GM18505 (cell line): ENCODE measurements at regions not wholly inside any gene's neighbourhood (a gene's known extent, or its start where the extent isn't known, plus 50 kb on each side); places are given as distances from the start of the nearest gene placed in this dataset.
"Not testable (repeated sequence)": the region's sequence is repeated elsewhere in the genome, so short reads cannot be mapped to it uniquely, and the experiment has no call there.

Experiments
- ATAC-seq: cut with Tn5 transposase; IDR thresholded peaks from one replicate; pipeline ENCODE4 v1.9.1; 2021; ENCODE audit not compliant: unreplicated experiment

DNA sequence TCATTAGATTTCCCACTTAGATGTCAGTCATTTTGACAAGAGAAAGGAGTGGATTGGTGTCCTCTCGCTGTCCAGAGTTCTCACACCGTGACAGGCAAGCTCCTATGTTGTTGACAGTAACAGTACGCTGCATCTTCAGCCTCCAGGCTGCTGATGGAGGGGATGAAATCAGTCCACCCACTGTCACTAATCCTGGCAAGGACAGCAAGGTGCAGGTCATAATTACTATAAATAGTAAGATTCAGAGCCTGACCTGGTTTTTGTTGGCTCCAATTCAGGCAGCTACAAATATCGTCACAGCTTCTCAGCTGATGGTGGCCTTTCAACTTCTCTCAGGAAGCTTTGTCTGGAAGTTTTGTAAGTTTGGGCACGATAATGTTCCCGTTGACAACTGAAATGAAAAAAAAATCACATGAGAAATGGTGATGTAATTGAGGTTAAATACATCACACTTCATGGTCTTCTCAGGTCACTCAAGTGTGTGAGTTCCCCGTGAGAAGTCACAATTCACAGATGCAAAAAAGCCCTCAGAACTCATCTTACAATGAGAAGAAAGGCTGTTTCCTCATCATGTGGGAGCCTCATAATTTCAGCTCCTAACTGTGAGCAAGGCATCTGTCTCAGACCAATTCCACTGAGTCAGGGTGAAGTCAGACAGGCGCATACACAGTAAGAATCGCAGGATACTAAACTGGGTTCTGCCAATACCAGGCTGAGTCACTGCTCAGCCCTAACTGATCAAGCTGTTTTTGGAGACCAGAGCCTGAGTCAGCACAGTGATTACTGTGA is 516.9 kb downstream of the RPIA start:
- not testable (repeated sequence) for ATAC-seq

DNA sequence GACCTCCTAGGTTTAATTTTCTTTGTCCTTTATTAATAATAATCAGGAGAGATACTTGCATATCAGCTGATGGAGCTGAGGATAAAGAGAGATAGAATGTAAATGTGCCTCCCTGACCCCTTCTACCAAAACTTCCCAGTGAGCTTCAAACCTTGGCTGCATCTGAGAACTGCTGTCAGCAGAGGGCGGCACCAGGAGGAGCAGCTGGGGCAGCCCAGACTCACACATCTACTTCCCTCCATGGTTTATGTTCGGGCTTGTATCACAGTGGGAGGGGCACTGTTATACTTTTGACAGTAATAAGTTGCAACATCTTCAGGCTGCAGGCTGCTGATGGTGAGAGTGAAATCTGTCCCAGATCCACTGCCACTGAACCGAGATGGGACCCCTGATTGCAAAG is 521.7 kb downstream of the RPIA start:
- not testable (repeated sequence) for ATAC-seq

DNA sequence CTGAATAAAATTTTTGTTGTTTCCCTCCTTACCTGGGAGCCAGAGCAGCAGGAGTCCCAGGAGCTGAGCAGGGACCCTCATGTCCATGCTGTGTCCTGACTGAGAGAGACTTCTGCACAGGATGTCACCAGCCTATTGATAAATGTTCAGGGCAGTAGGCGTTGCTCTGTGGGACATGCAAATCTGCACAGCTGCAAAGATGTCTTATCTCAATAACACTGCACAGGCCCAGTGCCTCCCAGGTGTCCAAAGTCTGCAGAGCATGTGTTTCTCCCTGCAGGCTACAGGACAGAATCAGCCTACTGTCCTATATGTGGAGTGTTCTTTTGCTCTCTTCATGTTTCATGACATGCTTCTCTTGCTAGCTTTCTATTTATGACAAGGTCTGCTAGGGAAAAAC is 522.3 kb downstream of the RPIA start:
- ATAC-seq, result not testable (repeated sequence)

DNA sequence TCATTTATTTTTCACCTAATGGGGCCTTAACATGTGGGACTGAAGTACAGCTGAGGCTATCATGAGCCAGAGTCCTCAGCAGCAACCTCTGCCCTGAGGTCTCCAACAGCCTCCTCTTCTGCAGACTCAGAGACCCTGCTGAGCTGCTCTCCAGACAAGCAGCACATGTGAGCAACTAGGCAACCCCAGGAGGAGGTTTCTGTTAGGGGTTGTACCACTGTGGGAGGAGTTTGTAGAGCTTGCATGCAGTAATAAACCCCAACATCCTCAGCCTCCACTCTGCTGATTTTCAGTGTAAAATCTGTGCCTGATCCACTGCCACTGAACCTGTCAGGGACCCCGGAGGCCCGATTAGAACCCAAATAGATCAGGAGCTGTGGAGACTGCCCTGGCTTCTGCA is 530.0 kb downstream of the RPIA start:
- not testable (repeated sequence) for ATAC-seq

DNA sequence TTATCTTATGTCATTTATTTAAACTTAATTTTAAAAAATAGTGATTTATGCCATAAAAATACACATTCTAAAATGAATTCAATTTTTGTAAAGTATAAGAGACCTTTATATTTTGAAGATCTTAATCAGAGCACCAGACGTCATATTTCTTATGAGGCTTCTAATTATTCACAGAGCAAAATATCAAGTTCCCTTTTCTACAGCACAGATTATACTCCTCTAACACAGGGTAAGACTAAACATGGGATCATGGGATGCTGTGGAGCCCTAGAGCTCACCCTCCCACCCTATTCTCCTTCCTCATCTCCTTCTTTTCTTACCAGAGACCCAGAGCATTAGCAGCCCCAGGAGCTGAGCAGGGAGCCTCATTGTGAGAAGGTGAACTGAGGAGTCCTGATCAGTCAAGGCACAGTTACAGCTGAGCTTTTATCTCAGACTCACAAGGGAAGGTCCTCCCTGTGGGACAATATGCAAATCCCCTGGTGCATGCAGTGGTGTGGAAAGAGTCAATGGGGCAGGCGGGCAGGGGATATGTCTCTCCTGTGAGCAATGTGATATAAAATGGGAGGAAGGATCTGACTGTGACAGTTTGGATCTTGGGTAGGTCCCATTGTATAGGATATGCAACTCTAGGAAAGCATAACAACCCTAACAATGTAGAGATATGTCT is 530.7 kb downstream of the RPIA start:
- not testable (repeated sequence) for ATAC-seq

DNA sequence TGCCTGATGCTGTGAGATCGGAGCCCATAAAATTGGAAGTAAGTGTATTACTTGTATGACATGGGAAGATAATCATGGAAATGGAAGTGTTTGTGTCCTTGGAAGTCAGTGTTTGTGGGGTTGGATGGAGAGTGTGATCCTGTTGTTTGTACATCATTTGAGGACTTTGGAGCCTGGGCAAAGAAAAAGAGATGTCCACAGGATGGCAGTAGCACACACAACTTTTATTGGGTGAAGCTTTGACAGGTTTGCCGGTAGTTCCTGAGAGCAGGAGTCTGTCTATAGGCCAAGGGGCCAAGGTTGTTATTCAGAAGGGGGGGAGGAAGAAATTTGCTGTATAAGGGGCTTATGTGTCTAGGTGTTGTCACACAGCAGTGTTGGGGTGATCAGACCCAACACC is 533.3 kb downstream of the RPIA start:
- not testable (repeated sequence) for ATAC-seq

DNA sequence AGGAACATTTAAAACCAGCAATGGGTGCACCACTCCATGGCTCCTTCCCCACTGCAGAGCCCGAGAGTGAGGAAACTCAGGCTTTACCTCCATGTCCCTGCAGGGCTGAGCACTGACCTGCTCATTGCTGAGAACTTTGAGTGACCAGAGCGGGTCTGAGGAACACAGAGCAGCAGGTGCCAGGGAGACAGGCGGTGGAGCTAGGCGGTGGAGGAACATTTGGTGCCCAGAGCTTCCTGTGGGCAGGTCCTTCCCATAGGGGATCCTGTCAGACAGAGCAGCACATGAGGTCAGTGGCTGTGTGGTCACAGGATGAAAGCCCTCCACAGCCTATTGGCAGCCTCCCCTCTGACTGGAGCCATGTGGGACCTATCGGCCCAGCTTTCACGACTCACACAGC is 538.5 kb downstream of the RPIA start:
- not testable (repeated sequence) for ATAC-seq

DNA sequence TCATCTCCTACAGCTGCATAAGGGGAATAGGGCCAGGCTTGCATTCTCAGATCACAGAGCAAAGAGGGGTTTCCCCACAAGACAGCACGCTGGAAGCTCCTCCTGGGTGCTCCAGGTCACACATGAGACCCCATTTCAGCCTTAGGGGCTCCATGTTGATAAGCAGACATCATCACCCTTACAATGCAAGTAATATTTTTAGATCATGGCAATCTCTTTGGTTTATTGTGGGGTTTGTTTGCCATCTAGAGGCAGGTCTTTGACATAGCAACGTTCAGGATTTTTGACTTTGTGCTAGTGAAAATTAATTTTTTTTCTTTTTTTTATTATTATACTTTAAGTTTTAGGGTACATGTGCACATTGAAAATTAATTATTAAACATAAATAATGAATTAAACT is 539.8 kb downstream of the RPIA start:
- ATAC-seq, result not testable (repeated sequence)

DNA sequence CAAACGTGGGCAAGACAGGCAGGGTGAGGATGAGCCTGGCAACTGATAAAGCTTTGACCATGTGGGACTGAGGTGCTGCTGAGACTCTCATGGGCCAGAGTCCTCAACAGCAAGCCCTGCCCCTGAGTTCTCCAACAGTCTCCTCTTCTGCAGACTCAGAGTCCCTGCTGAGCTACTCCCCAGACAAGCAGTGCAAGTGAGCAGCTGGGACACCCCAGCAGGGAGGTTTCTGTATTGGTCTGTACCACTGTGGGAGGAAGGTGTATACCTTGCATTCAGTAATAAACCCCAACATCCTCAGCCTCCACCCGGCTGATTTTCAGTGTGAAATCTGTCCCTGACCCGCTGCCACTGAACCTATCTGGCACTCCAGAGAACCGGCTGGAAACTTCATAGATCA is 542.5 kb downstream of the RPIA start:
- not testable (repeated sequence) for ATAC-seq

DNA sequence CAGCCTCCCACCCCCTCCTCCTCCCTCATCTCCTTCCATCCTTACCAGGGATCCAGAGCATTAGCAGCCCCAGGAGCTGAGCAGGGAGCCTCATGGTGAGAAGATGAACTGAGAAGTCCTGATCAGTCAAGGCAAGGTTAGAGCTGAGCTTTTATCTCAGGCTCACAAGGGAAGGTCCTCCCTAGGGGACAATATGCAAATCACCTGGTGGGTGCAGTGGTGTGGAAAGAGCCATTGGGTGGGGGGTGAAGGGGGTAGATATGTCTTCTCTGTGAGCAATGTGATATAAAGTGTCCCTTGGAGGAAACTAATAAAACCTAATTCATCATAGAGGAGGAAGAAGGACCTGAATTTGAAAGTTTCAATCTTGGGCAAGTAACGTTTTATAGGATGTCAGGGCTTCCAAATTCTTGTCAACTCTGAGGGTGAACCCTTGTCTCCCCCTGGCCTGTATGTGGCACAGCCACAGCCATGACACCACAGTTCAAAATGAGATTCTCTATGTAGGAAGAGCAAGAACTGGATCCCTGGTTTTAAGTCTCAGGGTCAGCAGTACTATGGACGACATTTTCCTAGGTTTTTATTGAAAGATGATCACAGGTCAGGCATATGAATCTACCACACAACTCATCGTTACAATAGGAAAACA is 543.5 kb downstream of the RPIA start:
- ATAC-seq, result not testable (repeated sequence)

DNA sequence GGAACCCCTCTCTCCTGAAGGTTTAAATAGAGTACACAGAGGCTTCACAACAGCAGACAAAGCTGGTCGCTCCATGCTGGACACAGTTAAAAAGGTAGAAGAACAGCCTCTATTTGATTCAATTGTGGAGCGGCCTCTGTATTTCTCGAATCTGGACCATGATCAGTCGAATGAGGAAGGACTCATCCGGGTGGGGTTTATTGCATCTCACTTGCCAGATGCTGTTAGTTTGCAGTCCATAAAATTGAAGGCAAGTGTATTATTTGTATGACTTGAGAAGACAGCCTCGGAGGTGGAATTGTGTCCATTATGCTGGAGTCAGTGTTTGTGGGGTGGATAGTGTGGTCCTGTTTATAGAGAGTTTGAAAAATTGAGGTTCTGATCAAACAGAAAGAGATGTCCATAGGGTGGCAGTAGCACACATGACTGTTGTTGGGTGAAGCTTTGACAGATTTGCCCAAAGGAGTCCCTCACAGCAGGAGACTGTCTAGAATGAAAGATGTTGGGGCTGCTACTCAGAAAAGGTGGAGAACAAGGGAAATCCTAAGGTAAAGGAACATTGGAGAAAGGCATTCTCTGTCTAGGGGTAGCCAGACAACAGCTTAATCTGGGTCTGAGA is 545.5 kb downstream of the RPIA start:
- ATAC-seq, result not testable (repeated sequence)

DNA sequence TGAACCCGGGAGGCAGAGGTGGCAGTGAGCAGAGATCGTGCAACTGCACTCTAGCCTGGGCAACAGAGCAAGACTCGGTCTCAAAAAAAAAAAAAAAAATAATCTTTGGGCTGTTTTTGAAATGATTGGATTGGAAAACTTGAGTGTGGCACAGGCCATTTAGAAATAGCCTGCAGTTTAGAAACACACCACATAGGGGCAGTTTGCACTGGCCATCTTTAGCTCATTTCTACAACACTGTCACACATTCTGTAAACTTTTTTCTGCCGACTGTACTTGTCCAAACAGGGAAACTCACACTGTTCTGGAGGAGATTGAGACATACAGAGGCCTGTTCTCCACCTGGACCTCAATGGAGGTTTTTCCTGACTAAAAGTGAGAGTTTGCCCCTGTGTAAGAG is 546.3 kb downstream of the RPIA start:
- not testable (repeated sequence) for ATAC-seq

DNA sequence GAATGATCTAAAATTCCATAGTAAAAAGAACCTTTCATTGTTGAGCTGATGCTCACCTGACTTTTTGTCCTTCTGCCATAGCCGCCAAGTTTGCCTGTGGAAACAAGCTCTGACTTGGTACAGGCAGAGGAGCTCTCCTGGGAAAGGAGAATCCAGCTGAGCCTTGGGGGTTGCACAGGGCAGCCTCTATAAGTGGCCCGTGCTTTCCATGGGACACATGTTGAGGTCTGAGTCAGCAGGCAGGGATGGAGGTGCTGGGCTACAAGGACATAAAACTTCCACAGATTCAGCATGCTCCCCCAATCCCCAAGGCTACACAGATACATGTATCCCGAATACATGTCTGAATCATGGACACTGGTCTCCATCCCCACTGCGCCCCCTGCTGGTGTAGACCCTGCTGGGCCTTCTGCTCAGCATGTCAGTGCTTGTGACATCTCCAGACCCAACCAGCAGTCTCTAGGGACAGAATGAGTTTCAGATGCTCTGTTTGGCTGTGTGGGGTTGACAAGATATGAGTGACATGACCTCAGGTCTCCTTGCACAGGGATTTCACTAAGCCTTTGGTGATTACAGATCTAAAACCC is 551.7 kb downstream of the RPIA start:
- ATAC-seq, result not testable (repeated sequence)

DNA sequence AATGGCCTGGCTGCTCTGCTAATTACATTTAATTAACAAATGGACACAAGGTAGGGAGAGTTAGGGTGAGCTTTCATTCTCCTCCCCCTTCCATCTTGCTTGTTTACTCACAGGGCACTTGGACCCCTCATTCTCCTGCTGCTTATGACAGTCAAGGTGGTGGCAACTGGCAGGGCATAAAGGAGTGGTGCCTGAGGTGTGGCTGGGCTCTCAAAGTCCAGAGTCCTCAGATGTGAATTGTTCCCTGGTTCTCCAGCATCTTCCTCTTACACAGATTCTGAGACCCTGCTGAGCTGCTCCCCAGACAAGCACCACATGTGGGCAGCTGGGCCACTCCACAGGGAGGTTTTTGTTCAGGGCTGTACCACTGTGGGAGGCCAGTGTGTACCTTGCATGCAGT is 552.9 kb downstream of the RPIA start:
- ATAC-seq, result not testable (repeated sequence)

DNA sequence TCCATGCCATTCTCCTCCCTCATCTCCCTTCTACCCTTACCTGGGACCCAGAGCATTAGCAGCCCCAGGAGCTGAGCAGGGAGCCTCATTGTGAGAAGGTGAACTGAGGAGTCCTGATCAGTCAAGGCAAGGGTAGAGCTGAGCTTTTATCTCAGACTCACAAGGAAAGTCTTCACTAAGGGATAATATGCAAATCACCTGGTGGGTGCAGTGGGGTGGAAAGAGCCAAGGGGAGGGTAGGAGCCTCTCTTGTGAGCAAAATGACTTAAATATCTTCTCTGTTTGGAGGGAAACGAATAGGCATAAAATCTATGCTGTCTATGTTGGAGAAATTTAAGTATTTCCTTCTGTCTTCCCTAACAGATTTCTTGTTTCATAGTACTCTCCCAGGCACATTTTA is 554.0 kb downstream of the RPIA start:
- peak; percentile 46 for ATAC-seq

DNA sequence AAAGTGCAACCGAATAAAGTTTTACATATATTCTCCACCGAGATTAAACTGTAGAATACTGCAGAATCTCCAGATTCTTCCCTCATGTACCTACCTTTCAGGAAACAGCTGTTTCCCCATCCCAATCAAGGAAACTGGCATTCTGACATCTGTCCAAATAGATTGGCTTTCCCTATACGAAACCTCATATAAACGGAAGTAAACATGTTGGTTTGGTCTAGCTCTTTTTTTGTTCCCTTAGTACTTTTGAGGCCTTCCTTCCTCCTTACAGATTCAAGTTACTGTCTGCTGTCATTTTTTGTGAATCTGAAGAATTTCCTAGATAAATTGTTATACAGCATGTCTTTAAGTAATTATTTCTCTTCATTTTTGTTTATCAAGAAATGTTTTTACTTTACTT is 554.6 kb downstream of the RPIA start:
- ATAC-seq, result not testable (repeated sequence)

DNA sequence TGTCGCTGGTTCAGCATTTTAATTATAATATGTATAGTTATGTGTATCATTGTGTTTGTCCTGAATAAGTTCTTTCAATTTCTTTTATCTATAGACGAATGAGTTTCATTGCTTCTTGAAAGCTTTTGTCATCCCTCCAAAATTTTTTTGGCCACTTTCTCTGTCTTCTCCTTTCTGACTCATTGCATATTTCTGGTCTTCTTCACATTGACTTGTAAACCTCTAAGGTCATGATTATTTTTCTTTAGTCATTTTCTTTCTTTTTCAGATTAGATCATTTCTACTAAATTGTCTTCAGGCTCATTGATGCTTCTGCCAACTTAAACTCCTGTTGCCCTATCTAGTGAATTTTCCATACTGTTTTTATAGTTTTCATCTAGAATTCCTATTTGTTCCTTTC is 555.1 kb downstream of the RPIA start:
- ATAC-seq, result not testable (repeated sequence)

DNA sequence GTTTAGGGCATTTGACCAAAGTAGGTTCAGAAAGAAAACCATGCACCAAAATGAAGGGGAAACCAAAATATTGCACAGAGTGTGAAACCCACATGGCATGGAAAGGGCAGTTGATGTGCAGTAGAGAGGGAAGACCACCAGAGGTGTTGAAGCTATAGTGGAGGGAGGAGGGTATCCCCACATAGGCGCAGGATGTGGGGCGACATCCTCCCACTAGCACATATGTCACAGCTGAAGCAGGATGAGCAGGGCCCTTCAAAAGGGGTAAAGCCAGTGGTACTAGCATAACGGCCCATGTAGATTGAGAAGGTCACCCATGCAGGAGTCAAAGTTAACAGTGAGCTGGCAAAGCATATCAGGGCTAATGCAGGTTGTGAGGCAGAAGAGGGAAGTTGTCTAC is 563.5 kb downstream of the RPIA start:
- ATAC-seq, result not testable (repeated sequence)

DNA sequence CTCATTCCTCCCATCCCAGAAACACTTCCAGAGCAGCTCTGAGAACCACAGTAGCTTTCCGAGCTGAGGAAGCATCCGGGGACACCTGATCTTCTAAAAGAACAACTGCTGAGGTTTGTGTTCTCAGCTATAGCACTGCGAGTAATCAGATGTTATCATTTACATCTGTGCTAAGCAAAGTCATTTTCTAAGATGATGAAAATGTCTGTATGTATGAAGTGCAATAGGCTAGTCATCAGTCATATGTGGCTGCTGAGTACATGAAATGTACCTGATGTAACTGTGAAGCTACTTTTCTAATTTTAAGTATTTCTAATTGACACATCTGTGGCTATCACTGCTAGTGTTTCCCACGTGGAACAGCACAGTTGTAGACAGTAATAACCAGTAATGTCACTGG is 582.0 kb downstream of the RPIA start:
- ATAC-seq, result not testable (repeated sequence)

DNA sequence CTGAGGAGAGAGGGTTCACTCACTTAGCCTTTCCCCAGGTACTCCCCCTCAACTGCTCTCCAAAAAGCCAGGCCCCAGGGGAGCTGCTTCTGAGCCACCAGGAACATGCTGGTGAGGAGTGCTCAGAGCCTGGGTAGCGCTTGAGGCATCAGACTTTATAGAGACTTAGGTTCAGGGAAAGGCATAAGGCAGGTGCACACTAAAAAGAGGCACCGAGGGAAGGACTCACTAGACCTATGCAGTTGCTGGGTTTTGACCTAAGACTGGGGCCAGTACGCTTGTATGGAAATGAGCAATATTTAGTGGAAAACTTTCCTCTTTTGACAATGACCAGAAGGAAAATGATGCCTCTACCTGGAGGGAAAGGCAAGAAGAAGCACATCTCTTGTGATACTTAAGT is 589.1 kb downstream of the RPIA start:
- not testable (repeated sequence) for ATAC-seq
